ENCODE measurements at regions not wholly inside any gene's neighbourhood (a gene's known extent, or its start where the extent isn't known, plus 50 kb on each side); places are given as distances from the start of the nearest gene placed in this dataset.

GRCh38 chr7:21099432-21099831 lies 312.7 kb upstream of the SP8 start:
- DNase-seq, result no peak

GRCh38 chr7:21099955-21100354 lies 313.3 kb upstream of the SP8 start:
- DNase-seq, result no peak

GRCh38 chr7:21101541-21101940 lies 314.9 kb upstream of the SP8 start:
- no peak for DNase-seq

- no peak for DNase-seq
Measured at GRCh38 chr7:21103426-21104123, 316.9 kb upstream of the SP8 start.

GRCh38 chr7:21104124-21104500 lies 317.4 kb upstream of the SP8 start:
- DNase-seq, result no peak

GRCh38 chr7:21106296-21106732 lies 319.6 kb upstream of the SP8 start:
- DNase-seq, result no peak

- no peak for DNase-seq
Measured at GRCh38 chr7:21107101-21107500, 320.4 kb upstream of the SP8 start.

GRCh38 chr7:21108182-21108581 lies 319.7 kb upstream of the SP4 start:
- no peak for DNase-seq

GRCh38 chr7:21113609-21114415 lies 314.1 kb upstream of the SP4 start:
- no peak for DNase-seq

- DNase-seq, result no peak
Measured at GRCh38 chr7:21123586-21123985, 304.3 kb upstream of the SP4 start.

GRCh38 chr7:21125297-21125696 lies 302.6 kb upstream of the SP4 start:
- no peak for DNase-seq

GRCh38 chr7:21128062-21128817 lies 299.6 kb upstream of the SP4 start:
- DNase-seq, result no peak

GRCh38 chr7:21131897-21132296 lies 296.0 kb upstream of the SP4 start:
- DNase-seq, result no peak

GRCh38 chr7:21134631-21135030 lies 293.3 kb upstream of the SP4 start:
- no peak for DNase-seq

- no peak for DNase-seq
Measured at GRCh38 chr7:21135437-21135836, 292.4 kb upstream of the SP4 start.

- no peak for DNase-seq
Measured at GRCh38 chr7:21137640-21138039, 290.2 kb upstream of the SP4 start.

GRCh38 chr7:21140622-21141021 lies 287.3 kb upstream of the SP4 start:
- no peak for DNase-seq

- DNase-seq, result no peak
Measured at GRCh38 chr7:21141476-21141875, 286.4 kb upstream of the SP4 start.

GRCh38 chr7:21142081-21142480 lies 285.8 kb upstream of the SP4 start:
- no peak for DNase-seq

- DNase-seq, result no peak
Measured at GRCh38 chr7:21146642-21147423, 281.1 kb upstream of the SP4 start.

- no peak for DNase-seq
Measured at GRCh38 chr7:21149809-21150208, 278.1 kb upstream of the SP4 start.

- no peak for DNase-seq
Measured at GRCh38 chr7:21154614-21155013, 273.3 kb upstream of the SP4 start.

GRCh38 chr7:21159506-21159905 lies 268.4 kb upstream of the SP4 start:
- DNase-seq, result no peak

All from T-helper 9 cell (primary cell).